Caco-2 (cell line): ENCODE measurements at regions not wholly inside any gene's neighbourhood (a gene's known extent, or its start where the extent isn't known, plus 50 kb on each side); places are given as distances from the start of the nearest gene placed in this dataset.

Experiments used
- BruUV-seq: library from RNA; stranded (reverse); fragments of 400-500 nt; replicated peaks from 2 replicates; lab custom pipeline; 2021; lab: Mats Ljungman, UMichigan
- CTCF ChIA-PET: fragments of 300-600 bp; sonication (Branson Sonifier 250); formaldehyde crosslinking; loops from one replicate; lab custom pipeline; 2022; ENCODE audit warnings: antibody characterized with exemption; lab: Charles Lee
- POLR2A ChIA-PET: fragments of 300-600 bp; sonication (Branson Sonifier 250); formaldehyde crosslinking; loops from one replicate; lab custom pipeline; 2022; ENCODE audit warnings: antibody characterized with exemption; lab: Charles Lee
- DNase-seq, 2 experiments: peaks; one replicate each; pipeline versions ENCODE4 v3.0.0 to v3.0.0-alpha.2; 2020 to 2022
- H3K27me3 ChIP-seq: replicated peaks from 2 replicates; pipeline ENCODE4 v1.6.0; 2011; ENCODE audit warnings: low read length; ENCODE audit not compliant: control insufficient read depth, insufficient read depth
- H3K36me3 ChIP-seq: 2 replicates; pipeline ENCODE4 v1.5.1; 2011; ENCODE audit warnings: low read length; ENCODE audit not compliant: control insufficient read depth, insufficient read depth
- H3K4me1 ChIP-seq: fragments of 250-450 bp; sonication (Bioruptor Pico); 2 replicates; pipeline ENCODE4 v1.5.1; 2020; ENCODE audit warnings: mild to moderate bottlenecking
- H3K4me3 ChIP-seq: 2 replicates; pipeline ENCODE4 v1.5.1; 2011; ENCODE audit warnings: low read depth, mild to moderate bottlenecking, control low read depth, low read length
- H3K9me3 ChIP-seq: fragments of 250-450 bp; sonication (Bioruptor Pico); 2 replicates; pipeline ENCODE4 v1.5.1; 2020; ENCODE audit warnings: mild to moderate bottlenecking, moderate library complexity
- H3K27ac Mint-ChIP-seq: one replicate; pipeline ENCODE4 v1.8.0; 2022; ENCODE audit warnings: mixed read lengths; ENCODE audit not compliant: unreplicated experiment
- H3K27me3 Mint-ChIP-seq: one replicate; pipeline ENCODE4 v1.8.0; 2022; ENCODE audit warnings: mixed read lengths; ENCODE audit not compliant: insufficient read depth, unreplicated experiment
- H3K36me3 Mint-ChIP-seq: one replicate; pipeline ENCODE4 v1.8.0; 2022; ENCODE audit warnings: mild to moderate bottlenecking, mixed read lengths; ENCODE audit not compliant: insufficient read depth, unreplicated experiment
- H3K4me1 Mint-ChIP-seq: one replicate; pipeline ENCODE4 v1.8.0; 2022; ENCODE audit warnings: low read depth, mixed read lengths; ENCODE audit not compliant: unreplicated experiment
- H3K4me3 Mint-ChIP-seq: one replicate; pipeline ENCODE4 v1.8.0; 2022; ENCODE audit warnings: mild to moderate bottlenecking, moderate library complexity, mixed read lengths; ENCODE audit not compliant: unreplicated experiment
- H3K9me3 Mint-ChIP-seq: one replicate; pipeline ENCODE4 v1.8.0; 2022; ENCODE audit warnings: mixed read lengths; ENCODE audit not compliant: unreplicated experiment
- intact Hi-C: fragments of 100-400 bp; cut with micrococcal nuclease; formaldehyde crosslinking; loops from one replicate; pipeline ENCODE4 v1.10.0; 2022; ENCODE audit not compliant: unreplicated experiment
- TF ChIP-seq, protein P1 (sequence below), 2 experiments: fragments of 200-600 bp in 1 of 2; IDR thresholded peaks; 1 replicate in 1 of 2; 2 replicates in 1 of 2; pipeline versions ENCODE4 v1.5.1 to v1.8.0; 2011 to 2022; ENCODE audit warnings: antibody characterized with exemption in 1 of 2, control low read depth in 1 of 2, inconsistent platforms in 1 of 2, low read depth in 1 of 2, low read length in 1 of 2, mild to moderate bottlenecking in 1 of 2, moderate library complexity in 1 of 2; ENCODE audit not compliant: insufficient read depth in 1 of 2, severe bottlenecking in 1 of 2, unreplicated experiment in 1 of 2

DNA sequence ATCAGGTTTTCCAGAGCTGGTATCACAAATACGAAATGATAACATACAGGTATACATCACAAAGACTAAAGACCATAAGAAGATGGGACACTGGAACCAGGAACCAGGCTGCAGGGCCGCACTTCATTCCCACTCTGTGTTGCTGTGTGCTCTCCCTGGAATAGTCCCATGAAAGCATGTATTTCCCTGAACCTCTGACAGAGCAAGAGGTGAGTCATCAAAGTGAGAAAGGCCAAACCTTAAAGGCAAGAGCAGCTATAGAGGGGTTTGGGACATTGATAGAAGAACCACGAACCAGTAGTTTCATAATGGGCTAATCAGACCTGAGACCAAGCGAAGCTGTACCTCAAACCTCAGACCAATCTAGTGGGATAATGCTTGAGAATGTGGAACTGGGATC, 283.0 kb upstream of the PRKD1 start:
- H3K4me1 Mint-ChIP-seq: no peaks in the 10 kb centered on the region
- no peaks in the 10 kb centered on the region for H3K9me3 ChIP-seq
- no peaks in the 10 kb centered on the region for H3K36me3 ChIP-seq
- BruUV-seq: no TSS peak
- ChIA-PET CTCF (no interaction called here), POLR2A (no interaction called here)
- no peak for DNase-seq
- no peak overlapping the region for H3K4me3 Mint-ChIP-seq
- intact Hi-C loops: loop anchor here (10.0 kb wide), 2 partner anchors 206 to 1196 kb away; no protein-coding TSS in a partner anchor
- no peaks in the 10 kb centered on the region for H3K4me1 ChIP-seq
- no peaks in the 10 kb centered on the region for H3K36me3 Mint-ChIP-seq
- H3K4me3 ChIP-seq: no peak overlapping the region
- no peak overlapping the region for H3K27ac Mint-ChIP-seq
- TF ChIP-seq, protein P1, sequence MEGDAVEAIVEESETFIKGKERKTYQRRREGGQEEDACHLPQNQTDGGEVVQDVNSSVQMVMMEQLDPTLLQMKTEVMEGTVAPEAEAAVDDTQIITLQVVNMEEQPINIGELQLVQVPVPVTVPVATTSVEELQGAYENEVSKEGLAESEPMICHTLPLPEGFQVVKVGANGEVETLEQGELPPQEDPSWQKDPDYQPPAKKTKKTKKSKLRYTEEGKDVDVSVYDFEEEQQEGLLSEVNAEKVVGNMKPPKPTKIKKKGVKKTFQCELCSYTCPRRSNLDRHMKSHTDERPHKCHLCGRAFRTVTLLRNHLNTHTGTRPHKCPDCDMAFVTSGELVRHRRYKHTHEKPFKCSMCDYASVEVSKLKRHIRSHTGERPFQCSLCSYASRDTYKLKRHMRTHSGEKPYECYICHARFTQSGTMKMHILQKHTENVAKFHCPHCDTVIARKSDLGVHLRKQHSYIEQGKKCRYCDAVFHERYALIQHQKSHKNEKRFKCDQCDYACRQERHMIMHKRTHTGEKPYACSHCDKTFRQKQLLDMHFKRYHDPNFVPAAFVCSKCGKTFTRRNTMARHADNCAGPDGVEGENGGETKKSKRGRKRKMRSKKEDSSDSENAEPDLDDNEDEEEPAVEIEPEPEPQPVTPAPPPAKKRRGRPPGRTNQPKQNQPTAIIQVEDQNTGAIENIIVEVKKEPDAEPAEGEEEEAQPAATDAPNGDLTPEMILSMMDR (IDR thresholded peaks at IDR 0.05; ENCODE audit: insufficient read depth in 1 of 2, low read depth in 1 of 2, low read length in 1 of 2, severe bottlenecking in 1 of 2, unreplicated experiment in 1 of 2): no peak
- no peaks in the 10 kb centered on the region for H3K27me3 ChIP-seq
- peaks cover 4% of the 10 kb centered on the region for H3K27me3 Mint-ChIP-seq
- no peaks in the 10 kb centered on the region for H3K9me3 Mint-ChIP-seq

DNA sequence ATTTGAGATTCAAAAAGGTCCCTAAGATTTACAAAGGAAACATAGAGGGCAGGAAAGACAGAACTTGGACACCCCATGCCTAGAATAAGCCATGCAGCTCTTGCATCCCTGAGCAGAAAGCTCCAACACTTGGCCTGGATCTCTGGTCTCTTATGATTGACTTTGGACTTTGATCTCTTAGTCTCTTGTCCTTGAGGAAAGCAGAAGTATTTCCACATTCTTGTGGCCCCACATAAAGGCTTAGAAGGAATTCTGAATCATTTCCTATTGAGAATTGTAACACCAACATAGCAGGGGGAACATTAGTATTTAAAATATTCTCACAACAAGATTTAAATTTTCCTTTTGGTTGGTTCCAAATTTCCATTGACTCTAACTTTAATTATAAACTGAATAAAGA, 283.7 kb upstream of the PRKD1 start:
- Histone ChIP-seq H3K9me3 (no peaks in the 10 kb centered on the region), H3K36me3 (no peaks in the 10 kb centered on the region), H3K4me3 (no peak overlapping the region), H3K27me3 (no peaks in the 10 kb centered on the region), H3K4me1 (no peaks in the 10 kb centered on the region)
- H3K4me1 Mint-ChIP-seq: no peaks in the 10 kb centered on the region
- DNase-seq: no peak
- BruUV-seq: no TSS peak
- CTCF ChIA-PET: no interaction called here
- POLR2A ChIA-PET: no interaction called here
- peaks cover 4% of the 10 kb centered on the region for H3K27me3 Mint-ChIP-seq
- intact Hi-C loops: loop anchor here (10.0 kb wide), 2 partner anchors 207 to 1197 kb away; no protein-coding TSS in a partner anchor
- no peaks in the 10 kb centered on the region for H3K9me3 Mint-ChIP-seq
- TF ChIP-seq, protein P1 (IDR thresholded peaks at IDR 0.05; ENCODE audit: insufficient read depth in 1 of 2, low read depth in 1 of 2, low read length in 1 of 2, severe bottlenecking in 1 of 2, unreplicated experiment in 1 of 2): no peak
- H3K27ac Mint-ChIP-seq: no peak overlapping the region
- H3K36me3 Mint-ChIP-seq: no peaks in the 10 kb centered on the region
- H3K4me3 Mint-ChIP-seq: no peak overlapping the region

DNA sequence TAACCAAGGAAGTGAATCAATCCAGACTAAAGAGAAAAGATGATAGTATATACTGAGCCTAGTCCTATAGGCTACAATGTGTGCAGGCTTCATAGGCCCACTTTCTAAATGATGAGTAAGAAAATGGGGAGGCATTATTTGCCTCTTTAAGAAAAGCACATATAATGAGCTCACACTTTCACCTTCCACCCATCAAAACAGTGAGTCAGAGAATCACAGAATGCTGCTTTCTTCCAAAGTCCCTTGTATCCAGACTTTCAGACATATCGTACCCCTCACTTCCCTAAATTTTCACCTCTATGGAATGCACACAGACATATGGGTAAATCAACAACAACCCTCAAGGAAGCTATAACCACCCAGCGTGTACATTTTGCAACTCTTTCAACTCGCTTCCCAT, 286.4 kb upstream of the PRKD1 start:
- Histone ChIP-seq H3K36me3 (no peaks in the 10 kb centered on the region), H3K4me1 (no peaks in the 10 kb centered on the region), H3K4me3 (no peak overlapping the region), H3K27me3 (no peaks in the 10 kb centered on the region), H3K9me3 (no peaks in the 10 kb centered on the region)
- no peak for DNase-seq
- CTCF ChIA-PET: interaction anchor here (1.1 to 1.3 kb wide), 2 partner anchors 57 to 149 kb away, joined by 3 to 4 read pairs; no protein-coding TSS in a partner anchor
- Mint-ChIP-seq H3K4me3 (no peak overlapping the region), H3K4me1 (no peaks in the 10 kb centered on the region), H3K27ac (no peak overlapping the region), H3K9me3 (no peaks in the 10 kb centered on the region), H3K36me3 (no peaks in the 10 kb centered on the region), H3K27me3 (peaks cover 4% of the 10 kb centered on the region)
- TF ChIP-seq, protein P1 (IDR thresholded peaks at IDR 0.05; ENCODE audit: insufficient read depth in 1 of 2, low read depth in 1 of 2, low read length in 1 of 2, severe bottlenecking in 1 of 2, unreplicated experiment in 1 of 2): no peak
- no TSS peak for BruUV-seq
- intact Hi-C loops: loop anchor here (1.0 to 10.0 kb wide), 5 partner anchors 209 to 1463 kb away; no protein-coding TSS in a partner anchor
- POLR2A ChIA-PET: no interaction called here
